Right ventricle myocardium inferior (tissue), 1 donor: ENCODE measurements at regions not wholly inside any gene's neighbourhood (a gene's known extent, or its start where the extent isn't known, plus 50 kb on each side); places are given as distances from the start of the nearest gene placed in this dataset.

ENCODE experiments used
- ATAC-seq: fragments of 200-7000 bp; cut with Tn5 transposase; one replicate; pipeline ENCODE4 v1.9.1; 2020; ENCODE audit warnings: mild to moderate bottlenecking, moderate library complexity
- DNase-seq: peaks from one replicate; pipeline ENCODE4 v3.0.0; 2021; ENCODE audit errors: missing footprints
- intact Hi-C: fragments of 100-400 bp; cut with DNase I; formaldehyde crosslinking; loops from one replicate; pipeline ENCODE4 v1.11.0; 2022
- donor health status: DM: no; HTN: yes; CAD: no; lungs with severe emphysema.

DNA sequence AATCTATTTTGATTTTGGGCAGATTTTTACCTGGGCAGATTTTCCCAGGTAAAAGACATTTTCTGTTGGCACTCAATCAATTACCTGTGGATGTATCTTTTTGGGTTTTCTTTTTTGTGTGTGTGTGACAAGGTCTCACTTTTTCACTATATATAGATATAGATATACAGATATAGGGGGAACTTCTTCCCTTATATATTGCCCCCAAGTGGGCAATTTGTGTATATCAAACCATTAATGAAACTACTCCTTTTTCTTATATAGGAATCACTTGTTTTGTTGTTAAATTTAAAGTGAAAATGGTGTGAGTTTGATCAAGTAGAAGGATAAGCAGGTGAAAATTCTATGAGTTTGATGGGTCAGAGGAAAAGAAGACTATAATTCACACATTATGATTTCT lies 1054.9 kb downstream of the NLGN4Y start:
- no peak for DNase-seq
- intact Hi-C loops: no loop called here
- no peak for ATAC-seq

DNA sequence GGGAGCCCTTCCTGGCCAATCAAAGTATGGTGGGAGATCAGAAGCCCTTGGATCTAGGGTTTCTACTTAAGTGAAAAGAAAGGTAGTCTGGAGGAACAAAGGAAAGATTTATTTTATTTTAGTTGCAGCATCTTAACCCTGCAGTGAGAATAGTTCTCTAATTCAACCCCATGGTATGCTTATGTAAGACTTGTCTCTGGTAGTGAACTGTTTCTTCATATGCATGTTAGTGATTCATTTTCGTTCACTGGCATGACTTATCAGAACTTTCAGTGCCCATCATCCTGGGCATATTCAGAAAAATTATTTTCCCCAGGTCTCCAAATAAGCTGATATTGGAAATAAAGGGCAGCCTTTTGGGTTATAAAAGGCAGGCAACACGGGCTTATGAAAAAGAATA lies 1058.8 kb downstream of the NLGN4Y start:
- no peak for DNase-seq
- ATAC-seq: no peak
- intact Hi-C loops: no loop called here

DNA sequence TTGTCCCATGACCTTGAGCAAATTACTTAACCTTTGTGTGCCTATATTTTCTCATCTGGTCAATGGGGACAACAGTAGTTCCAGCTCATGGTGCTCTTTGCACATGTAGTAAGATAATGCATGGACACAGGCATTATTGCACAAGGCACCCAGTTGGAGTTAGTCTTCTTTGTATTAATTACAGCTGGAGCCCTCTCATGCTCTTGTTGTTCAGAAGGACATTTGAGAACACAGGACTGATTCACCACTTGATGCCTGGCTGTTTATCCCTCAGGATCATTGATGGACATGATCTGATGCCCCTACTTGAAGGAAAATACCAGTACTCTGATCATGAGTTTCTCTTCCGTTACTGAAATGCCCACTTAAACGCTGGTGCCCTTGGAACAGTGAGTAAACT lies 1068.6 kb downstream of the NLGN4Y start:
- ATAC-seq: no peak
- intact Hi-C loops: no loop called here
- DNase-seq: no peak

DNA sequence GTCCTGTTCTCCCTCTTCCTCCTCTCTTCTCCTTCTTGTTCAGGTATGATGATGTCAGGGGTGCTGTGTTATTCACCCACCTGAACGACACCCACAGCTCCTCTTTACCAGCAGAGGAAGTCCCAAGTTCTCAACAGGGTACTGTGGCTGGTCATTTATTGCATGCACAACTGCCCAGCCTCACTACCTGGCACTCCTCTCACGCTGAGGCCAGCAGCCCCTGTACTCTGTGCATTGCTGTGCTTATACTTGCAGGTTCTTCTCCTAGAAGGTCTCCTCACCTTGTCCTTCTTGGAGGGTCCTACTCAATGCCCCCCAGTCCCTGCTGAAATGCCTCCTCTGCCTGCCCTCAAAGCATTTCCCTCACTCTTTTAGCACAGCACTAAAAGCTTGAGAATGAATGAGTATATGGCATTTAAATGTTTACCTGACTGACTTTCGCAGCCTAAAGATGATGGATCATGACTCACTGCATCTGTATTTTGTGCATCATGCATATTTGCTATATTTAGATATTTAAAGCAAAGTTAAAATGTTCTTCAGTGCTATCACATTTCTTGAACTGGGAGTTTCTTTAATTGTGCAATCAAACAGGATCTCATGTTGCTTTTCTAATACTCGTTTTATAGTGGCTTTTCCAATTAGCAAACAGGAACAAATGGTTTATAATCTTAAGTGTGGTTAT lies 1069.3 kb downstream of the NLGN4Y start:
- no peak for DNase-seq
- intact Hi-C loops: no loop called here
- ATAC-seq: no peak

DNA sequence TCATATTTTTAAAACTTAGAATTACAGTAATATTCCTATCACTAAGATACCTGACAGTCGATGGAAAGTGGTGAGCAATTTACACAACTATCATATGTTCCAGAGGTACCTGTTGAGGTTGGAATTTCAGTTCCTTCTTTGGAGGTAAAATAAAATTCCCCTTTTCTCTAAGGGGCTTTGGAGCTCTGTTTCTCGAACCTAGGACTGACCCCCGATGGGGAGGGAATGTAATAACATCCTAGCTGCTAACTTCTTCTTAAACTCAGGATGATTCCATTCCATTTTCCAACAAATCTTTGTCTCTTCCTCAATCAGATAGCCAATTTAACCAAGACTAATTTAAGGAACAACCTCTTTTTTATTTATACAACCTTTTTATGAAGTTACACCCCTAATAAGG lies 1069.8 kb downstream of the NLGN4Y start:
- intact Hi-C loops: no loop called here
- no peak for DNase-seq
- no peak for ATAC-seq

DNA sequence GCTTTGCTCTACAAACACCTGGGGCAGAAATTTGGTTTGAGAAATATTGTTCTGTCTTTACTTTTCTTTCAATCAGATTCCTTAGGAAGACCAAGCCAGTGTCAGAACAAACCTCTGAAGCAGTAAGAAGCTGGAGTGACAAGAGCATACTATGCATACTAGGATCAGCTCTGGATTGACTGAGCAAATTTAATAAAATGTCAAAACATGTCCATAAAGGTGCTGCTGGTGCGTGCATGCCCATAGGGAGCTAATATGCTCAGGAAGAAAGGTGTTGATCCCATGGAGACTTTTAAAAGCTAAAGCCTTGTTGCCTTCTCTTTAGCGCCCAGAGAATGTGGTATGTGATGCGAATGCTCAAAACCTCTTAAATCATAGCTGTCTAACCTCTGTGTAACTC lies 1076.2 kb downstream of the NLGN4Y start:
- no peak for DNase-seq
- intact Hi-C loops: no loop called here
- no peak for ATAC-seq

DNA sequence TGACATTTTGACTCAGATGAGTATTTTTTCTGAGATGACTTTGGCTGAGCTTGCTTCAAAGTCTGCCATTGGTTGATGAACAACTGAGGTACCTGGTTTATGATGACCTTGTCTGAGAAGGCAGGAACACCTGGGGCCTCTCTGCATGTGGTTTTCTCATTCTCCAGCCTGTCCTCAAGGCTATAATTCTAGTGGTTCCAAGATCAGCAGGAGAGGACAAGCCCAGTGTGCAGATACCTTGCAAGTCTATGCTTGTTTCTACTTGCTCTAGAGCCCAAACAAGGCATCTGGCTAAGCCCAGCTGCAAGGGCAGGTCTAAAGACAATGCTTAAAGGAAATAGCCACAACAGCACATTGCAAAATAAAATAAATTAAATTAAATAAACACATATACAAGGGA lies 1100.0 kb downstream of the NLGN4Y start:
- intact Hi-C loops: no loop called here
- no peak for DNase-seq
- no peak for ATAC-seq

DNA sequence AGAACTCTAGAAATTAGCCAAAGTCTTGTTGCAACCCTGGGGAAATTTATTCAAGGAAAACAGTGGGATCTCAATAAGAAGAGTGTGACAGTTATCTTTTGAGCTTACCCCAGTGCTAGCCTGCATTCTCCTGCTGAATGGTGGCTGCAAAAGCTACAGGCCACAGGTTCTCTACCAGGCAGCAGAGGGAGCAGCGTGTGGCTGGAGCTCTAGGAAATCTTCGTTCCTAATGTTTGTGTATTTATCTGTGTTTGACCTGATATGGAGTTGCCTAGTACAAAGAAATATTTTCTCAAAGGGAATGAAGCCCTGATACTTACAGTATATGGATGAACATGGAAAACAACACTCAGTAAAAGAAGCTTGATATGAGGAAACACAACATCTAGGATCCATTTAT lies 1100.6 kb downstream of the NLGN4Y start:
- intact Hi-C loops: no loop called here
- DNase-seq (no peak), ATAC-seq (no peak)

DNA sequence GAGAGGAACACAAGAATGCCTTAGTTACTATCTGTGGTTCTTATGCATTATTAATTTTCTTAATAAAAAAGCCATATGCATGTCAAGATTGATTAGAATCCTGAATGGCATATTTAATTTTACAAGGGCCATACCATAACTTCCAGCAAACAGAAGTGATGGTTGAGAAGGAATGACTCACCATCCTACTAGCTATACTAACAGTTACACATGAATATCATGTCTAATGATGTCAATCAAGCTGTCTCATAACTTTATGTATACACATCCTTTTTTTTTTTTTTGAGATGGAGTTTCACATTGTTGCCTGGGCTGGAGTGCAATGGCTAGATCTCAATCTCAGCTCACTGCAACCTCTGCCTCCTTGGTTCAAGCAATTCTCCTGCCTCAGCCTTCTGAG lies 1123.9 kb downstream of the NLGN4Y start:
- DNase-seq: no peak
- ATAC-seq: no peak
- intact Hi-C loops: no loop called here

DNA sequence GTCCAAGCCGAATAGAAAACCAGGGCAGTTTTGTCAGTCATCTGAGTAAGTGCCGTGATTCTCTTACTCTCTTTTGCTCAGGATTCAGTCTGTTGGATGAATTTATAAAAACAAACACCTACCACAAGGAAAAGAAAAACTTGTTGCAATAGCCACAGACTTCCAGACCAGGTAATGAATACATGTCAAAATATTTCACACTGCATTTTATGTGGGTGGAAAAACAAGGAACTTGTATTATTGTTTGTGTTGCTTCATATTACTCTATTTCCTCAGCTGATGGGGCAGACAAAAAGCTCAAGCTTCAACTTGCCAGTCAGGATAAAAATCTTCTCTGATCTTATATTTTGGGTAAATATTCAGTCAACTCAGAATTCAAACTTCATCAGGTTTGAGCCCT lies 1125.7 kb downstream of the NLGN4Y start:
- ATAC-seq: no peak
- no peak for DNase-seq
- intact Hi-C loops: no loop called here

DNA sequence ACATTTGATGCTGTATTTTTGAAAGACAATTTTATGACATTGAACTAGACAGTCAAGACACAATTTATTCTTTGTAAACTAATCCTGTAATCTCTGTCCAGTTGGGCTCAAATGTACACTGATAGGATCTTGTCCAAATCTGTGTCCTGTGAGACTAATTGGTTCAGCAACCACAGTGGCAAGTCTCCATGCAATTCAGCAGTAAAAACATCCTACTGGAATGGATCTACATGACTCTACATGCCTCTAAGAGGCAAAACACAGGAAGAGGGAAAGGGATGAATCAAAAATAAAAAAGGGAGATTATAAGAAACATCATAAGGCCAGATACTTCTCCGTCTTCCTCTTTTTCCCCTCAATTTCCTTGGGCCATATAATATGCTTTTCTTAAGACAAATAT lies 1164.2 kb downstream of the NLGN4Y start:
- intact Hi-C loops: no loop called here
- no peak for DNase-seq
- no peak for ATAC-seq

DNA sequence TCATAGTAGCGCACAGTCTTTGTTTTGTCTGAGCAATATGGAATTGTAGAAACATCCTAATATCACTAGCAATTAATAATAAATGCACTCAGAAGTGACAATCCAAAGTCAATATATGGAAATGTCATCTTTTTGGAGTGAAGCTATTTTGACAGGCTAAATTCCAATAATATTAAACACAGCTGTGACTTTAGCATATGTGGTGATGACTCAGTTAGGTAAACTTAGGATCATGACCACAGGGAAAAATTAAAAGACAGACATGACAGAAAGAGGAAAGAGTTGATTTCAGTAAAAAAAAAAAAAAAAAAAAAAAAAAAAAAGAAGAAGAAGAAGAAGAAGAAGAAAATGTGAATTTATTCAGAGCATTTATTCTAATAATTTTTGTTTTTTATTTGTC lies 1165.7 kb downstream of the NLGN4Y start:
- intact Hi-C loops: no loop called here
- DNase-seq (no peak), ATAC-seq (no peak)

DNA sequence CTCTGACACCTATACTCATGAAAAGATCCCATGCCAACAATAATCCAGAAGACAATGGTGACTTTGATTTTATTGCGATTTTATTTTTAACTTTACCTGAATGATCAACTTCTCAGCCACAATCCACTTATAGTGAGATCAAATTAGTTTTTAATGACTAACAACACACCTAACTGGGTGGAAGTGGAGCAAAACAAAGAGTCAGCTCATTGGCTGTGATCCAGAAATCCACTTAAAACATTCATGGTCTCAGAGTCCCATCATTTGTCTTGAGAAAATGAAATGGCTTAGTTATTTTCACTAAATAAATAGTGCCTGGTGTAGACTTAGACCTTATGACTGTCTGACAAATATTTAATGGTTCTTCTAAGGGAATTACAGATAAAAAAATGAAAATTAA lies 1177.8 kb downstream of the NLGN4Y start:
- ATAC-seq (no peak), DNase-seq (no peak)
- intact Hi-C loops: no loop called here

DNA sequence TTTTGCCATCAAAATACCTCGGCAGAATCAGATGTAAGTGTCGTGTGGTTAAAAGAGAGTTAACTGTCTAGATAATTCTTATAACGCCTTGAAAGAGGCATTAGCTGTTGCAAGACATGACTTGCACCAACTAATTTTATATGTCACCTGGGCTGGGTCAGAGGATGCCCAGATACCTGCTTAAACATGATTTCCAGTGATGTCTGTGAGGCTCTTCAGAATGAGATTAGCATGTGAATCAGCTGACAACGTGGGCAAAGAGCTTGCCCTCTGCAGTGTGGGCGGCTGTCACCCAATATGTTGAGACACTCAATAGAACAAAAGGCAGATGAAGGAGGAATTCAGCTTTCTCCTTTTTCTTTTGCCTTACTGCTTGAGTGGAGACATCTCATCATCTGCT lies 1180.6 kb downstream of the NLGN4Y start:
- DNase-seq (no peak), ATAC-seq (no peak)
- intact Hi-C loops: no loop called here

DNA sequence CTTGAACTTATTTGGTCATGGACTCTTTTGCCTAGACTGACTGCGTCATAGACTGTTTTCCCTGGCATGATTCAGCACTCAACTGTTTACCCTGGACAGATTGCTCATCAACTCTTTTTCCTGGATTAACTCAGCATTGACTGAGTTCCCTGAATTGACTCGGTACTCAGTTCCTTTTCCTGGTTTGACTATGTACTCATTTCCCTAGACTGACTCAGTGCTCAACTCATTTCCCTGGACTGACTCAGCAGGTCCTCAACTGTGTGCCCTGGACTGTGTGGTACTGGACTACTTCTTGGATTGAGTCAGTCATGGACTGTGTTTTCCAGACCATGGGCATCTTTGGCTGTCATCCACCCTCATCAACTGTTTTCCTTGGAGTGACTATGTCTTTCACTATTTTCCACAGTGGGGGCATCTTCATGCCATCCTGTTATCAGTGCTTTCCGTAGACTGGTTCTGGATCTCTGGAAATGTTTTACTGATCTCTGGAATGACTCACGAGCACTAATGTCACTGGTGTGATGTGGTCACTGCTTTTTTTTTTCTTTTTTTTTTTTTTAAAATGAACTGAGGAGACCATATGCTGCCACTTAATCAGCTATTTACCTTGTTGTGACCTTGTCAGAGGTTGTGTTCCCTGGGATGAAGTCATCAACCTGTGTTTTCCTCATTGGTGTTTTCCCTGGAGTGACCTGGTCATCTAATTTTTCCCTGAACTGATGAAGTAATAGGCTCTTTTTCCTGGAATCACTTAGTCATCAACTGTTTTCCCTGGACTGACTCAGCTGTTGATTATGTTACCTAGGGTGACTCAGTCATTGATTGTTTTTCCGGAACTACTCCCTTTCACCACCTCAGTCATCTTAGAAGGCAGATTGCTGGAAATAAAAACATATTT lies 1225.5 kb downstream of the NLGN4Y start:
- ATAC-seq (no peak), DNase-seq (no peak)
- intact Hi-C loops: no loop called here

DNA sequence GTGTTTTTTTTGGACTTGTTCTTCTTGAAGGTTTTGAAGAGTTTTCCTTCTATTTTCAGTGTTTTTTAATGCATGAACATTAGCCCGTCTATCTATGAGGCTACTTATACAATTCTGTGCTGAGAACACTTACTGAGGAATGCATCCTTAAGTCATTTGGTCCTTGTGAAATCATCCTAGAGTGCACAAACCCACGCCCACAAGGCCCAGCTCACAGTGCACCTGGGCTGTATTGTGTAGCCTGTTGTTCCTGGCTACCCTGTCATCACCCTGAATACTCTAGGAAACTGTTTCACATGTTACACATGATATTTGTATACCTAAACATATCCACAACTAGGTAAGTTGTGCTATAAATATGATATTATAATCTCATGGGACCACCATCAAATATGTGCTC lies 1226.7 kb downstream of the NLGN4Y start:
- DNase-seq (no peak), ATAC-seq (no peak)
- intact Hi-C loops: no loop called here

DNA sequence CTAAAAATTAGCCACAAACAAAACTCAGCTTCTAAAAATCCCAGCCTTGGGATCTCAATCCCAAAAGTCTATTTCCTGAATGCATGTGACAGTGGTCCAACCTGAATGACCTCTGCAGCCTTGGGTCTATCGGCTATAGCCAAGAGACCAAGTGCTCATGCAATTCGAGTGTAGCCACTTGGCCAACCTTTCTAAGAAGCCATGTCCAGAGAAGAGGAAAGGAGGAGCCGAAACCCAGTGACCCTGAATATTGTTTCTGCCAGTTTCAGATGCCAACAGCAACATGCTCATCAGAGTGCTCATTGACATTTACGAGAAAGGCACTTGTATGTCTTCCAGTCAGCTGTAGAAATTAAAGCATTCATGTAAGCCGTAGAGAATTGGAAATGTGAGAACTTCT lies 1231.9 kb downstream of the NLGN4Y start:
- ATAC-seq (no peak), DNase-seq (no peak)
- intact Hi-C loops: no loop called here

DNA sequence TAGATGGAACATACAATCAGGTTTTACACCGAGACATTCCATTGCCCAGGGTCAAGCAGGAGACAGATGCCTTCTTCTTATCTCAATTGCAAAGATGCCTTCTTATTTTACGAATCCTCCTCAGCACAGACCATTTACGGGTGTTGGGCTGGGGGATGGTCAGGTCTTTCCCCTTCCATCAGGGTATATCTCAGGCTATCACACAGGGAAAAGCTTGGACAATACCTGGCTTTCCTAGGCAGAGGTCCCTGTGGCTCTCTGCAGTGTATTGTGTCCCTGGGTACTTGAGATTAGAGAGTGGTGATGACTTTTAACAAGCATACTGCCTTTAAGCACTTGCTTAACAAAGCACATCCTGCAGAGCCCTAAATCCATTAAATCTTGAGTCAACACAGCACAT lies 1249.2 kb downstream of the NLGN4Y start:
- intact Hi-C loops: no loop called here
- ATAC-seq (no peak), DNase-seq (no peak)

DNA sequence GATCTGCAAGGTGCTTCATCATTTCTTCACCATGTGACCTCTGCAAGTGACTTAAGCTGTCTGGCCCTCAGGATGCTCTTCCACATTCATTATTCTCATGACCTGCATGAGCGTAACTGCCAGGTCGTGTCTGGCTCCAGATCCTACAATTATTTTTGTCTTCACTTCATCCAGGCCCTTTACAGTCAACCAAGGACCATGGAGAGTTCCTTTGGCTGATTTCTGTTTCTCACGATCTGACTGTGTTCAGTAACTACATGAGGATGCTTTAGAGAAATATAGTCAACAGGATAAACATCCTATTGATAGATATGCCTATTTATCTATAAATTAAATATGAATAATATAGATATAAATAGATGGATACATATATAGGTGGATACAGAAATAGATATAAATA lies 1251.6 kb downstream of the NLGN4Y start:
- no peak for ATAC-seq
- intact Hi-C loops: no loop called here
- DNase-seq: no peak

DNA sequence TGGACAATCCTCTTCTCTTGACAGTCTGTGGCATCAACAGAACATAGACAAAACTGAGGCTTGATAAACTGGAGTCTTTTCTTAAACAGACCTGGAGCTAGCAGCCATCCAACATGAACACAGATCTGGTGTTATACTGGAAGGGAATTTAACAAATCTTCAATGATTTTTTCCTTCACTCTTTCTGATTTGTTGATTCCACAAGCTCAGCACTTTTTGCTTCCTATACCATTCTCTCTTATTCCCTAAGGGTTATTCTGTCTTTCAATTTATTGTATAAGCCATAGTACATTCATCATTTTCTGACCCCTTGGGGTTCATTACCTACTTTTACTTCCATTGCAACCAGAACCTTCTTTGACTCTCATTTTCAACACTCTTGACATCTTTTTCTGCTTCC lies 1255.6 kb downstream of the NLGN4Y start:
- intact Hi-C loops: no loop called here
- DNase-seq (no peak), ATAC-seq (no peak)

DNA sequence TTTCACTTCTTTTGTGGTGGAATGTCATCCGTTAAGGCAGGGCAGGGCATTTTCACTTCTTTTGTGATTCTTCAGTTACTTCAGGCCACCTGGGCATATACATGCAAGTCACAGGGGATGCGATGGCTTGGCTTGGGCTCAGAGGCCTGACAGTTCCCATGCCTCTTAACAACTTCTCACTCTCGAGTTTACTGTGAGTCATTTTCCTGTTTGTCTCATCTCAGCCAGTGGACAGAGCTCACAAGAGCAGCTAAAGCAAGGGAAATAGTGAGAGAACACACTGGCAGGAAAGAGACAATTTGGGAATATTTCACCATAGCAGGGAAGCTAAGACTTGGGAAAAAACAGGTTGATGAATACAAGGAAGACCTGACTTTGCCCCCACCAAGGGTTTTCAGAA lies 1275.7 kb downstream of the NLGN4Y start:
- intact Hi-C loops: no loop called here
- ATAC-seq (no peak), DNase-seq (no peak)
